DND-41 (cell line): ENCODE measurements at regions not wholly inside any gene's neighbourhood (a gene's known extent, or its start where the extent isn't known, plus 50 kb on each side); places are given as distances from the start of the nearest gene placed in this dataset.
"Not testable (repeated sequence)": the region's sequence is repeated elsewhere in the genome, so short reads cannot be mapped to it uniquely, and the experiment has no call there.

Source experiments
- ATAC-seq: fragments of 200-7000 bp; cut with Tn5 transposase; 3 replicates; pipeline ENCODE4 v1.9.1; 2021; ENCODE audit warnings: low read depth; ENCODE audit not compliant: insufficient read depth
- DNase-seq: peaks from one replicate; pipeline ENCODE4 v3.0.0-alpha.2; 2020
- H2AFZ ChIP-seq: 2 replicates; pipeline ENCODE4 v1.6.0; 2012; ENCODE audit warnings: low read depth, low read length
- H3K27ac ChIP-seq: 2 replicates; pipeline ENCODE4 v1.5.1; 2012; ENCODE audit warnings: low read length, inconsistent platforms
- H3K27me3 ChIP-seq: fragments of 200-600 bp; sonication (generic); 2 replicates; pipeline ENCODE4 v1.6.0; 2012; ENCODE audit warnings: low read length, mild to moderate bottlenecking, inconsistent platforms; ENCODE audit not compliant: insufficient read depth, poor library complexity
- H3K36me3 ChIP-seq: 2 replicates; pipeline ENCODE4 v1.5.1; 2012; ENCODE audit warnings: low read length, inconsistent platforms; ENCODE audit not compliant: insufficient read depth
- H3K4me1 ChIP-seq: 2 replicates; pipeline ENCODE4 v1.5.1; 2012; ENCODE audit warnings: mild to moderate bottlenecking, low read length; ENCODE audit not compliant: insufficient read depth
- H3K4me2 ChIP-seq: 2 replicates; pipeline ENCODE4 v1.6.0; 2012; ENCODE audit warnings: mild to moderate bottlenecking, moderate library complexity, low read length, inconsistent platforms; ENCODE audit not compliant: insufficient read depth
- H3K4me3 ChIP-seq, 2 experiments: fragments of 200-600 bp in 1 of 2; shearing (Covaris generic) in 1 of 2; 2 replicates each; pipeline ENCODE4 v1.5.1; 2012 to 2016; ENCODE audit warnings: inconsistent platforms in 2 of 2, low read length in 2 of 2, mild to moderate bottlenecking in 2 of 2, low read depth in 1 of 2, moderate library complexity in 1 of 2
- H3K79me2 ChIP-seq: 2 replicates; pipeline ENCODE4 v1.6.0; 2012; ENCODE audit warnings: low read length, inconsistent platforms; ENCODE audit not compliant: insufficient read depth
- H3K9ac ChIP-seq: 2 replicates; pipeline ENCODE4 v1.6.0; 2012; ENCODE audit warnings: low read depth, mild to moderate bottlenecking, inconsistent platforms, low read length, moderate library complexity
- H3K9me3 ChIP-seq: 2 replicates; pipeline ENCODE4 v1.5.1; 2012; ENCODE audit warnings: low read length, moderate library complexity, mild to moderate bottlenecking, inconsistent platforms; ENCODE audit not compliant: insufficient read depth, severe bottlenecking
- H4K20me1 ChIP-seq: 2 replicates; pipeline ENCODE4 v1.6.0; 2012; ENCODE audit warnings: low read length; ENCODE audit not compliant: insufficient read depth
- EZH2 ChIP-seq: IDR thresholded peaks from 3 replicates; pipeline ENCODE4 v1.6.1; 2012; ENCODE audit warnings: borderline replicate concordance, low read depth, mild to moderate bottlenecking, moderate library complexity, low read length, inconsistent platforms; ENCODE audit not compliant: severe bottlenecking
- TF ChIP-seq, protein P1 (sequence below): IDR thresholded peaks from 2 replicates; pipeline ENCODE4 v1.5.1; 2012; ENCODE audit warnings: borderline replicate concordance, low read length, moderate library complexity, mild to moderate bottlenecking; ENCODE audit not compliant: poor library complexity, severe bottlenecking; ENCODE audit errors: extremely low read depth

GRCh38 chr14:106674509-106675125 is 1148.2 kb downstream of the TMEM121 start:
- peak overlapping the region; percentile 38 for H3K4me2 ChIP-seq
- peak overlapping the region in 1 of 2 experiments; percentile 5; a peak in 1 of 4 replicates for H3K4me3 ChIP-seq
- DNase-seq (peak; percentile 94), ATAC-seq (peak; percentile 75)
- not testable (repeated sequence) for H3K79me2 ChIP-seq, H3K36me3 ChIP-seq, H3K27me3 ChIP-seq, H3K9me3 ChIP-seq, H4K20me1 ChIP-seq
- H3K9ac ChIP-seq = peak overlapping the region; percentile 56
- peak overlapping the region; percentile 95 for H3K27ac ChIP-seq
- TF ChIP-seq, protein P1, sequence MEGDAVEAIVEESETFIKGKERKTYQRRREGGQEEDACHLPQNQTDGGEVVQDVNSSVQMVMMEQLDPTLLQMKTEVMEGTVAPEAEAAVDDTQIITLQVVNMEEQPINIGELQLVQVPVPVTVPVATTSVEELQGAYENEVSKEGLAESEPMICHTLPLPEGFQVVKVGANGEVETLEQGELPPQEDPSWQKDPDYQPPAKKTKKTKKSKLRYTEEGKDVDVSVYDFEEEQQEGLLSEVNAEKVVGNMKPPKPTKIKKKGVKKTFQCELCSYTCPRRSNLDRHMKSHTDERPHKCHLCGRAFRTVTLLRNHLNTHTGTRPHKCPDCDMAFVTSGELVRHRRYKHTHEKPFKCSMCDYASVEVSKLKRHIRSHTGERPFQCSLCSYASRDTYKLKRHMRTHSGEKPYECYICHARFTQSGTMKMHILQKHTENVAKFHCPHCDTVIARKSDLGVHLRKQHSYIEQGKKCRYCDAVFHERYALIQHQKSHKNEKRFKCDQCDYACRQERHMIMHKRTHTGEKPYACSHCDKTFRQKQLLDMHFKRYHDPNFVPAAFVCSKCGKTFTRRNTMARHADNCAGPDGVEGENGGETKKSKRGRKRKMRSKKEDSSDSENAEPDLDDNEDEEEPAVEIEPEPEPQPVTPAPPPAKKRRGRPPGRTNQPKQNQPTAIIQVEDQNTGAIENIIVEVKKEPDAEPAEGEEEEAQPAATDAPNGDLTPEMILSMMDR = peak; percentile 66
- H3K4me1 ChIP-seq = peaks cover 72% of the 10 kb centered on the region
- H2AFZ ChIP-seq = 0 out of 2 replicates have a peak overlapping the region, but pooled peaks have one; percentile 65

GRCh38 chr14:106675716-106676115 is 1149.3 kb downstream of the TMEM121 start:
- H2AFZ ChIP-seq, DNase-seq, H3K4me2 ChIP-seq, H3K4me3 ChIP-seq, H3K9me3 ChIP-seq, H3K36me3 ChIP-seq, ATAC-seq, H4K20me1 ChIP-seq, H3K79me2 ChIP-seq, H3K27me3 ChIP-seq: not testable (repeated sequence)
- peak overlapping the region; percentile 95 for H3K27ac ChIP-seq
- peak overlapping the region; percentile 56 for H3K9ac ChIP-seq
- peaks cover 64% of the 10 kb centered on the region for H3K4me1 ChIP-seq

DNA sequence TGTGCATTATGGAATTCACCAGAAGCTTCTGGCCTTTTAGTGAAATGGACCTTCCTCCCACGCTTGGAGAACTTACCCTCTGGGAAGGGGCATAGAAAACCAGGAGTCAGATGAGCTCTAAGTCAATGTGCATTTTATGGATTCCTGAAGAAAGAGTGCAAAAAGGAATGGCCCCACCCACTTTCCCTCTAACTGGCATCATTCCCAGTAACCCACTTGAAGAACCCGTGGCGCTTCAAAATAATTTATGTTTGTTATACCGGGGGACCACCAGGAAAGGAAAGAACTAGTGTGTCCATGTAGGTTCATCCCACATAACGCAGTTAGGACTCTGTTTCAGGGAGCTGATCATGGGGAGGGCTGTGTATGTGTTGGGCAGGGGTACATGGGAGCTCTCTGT is 1153.4 kb downstream of the TMEM121 start:
- Histone ChIP-seq H4K20me1 (no peaks in the 10 kb centered on the region), H2AFZ (no peak overlapping the region; the same call in 1 of the 2 replicates), H3K9ac (no peak overlapping the region), H3K27me3 (no peaks in the 10 kb centered on the region), H3K4me3 (no peak overlapping the region), H3K9me3 (no peaks in the 10 kb centered on the region), H3K36me3 (no peaks in the 10 kb centered on the region), H3K4me1 (peaks cover 43% of the 10 kb centered on the region), H3K27ac (0 out of 2 replicates have a peak overlapping the region, but pooled peaks have one; percentile 14), H3K79me2 (no peaks in the 10 kb centered on the region), H3K4me2 (no peak overlapping the region)
- DNase-seq (no peak), ATAC-seq (no peak)
- no peak for TF ChIP-seq EZH2
- TF ChIP-seq, protein P1 = no peak

- Histone ChIP-seq H3K36me3 (no peaks in the 10 kb centered on the region), H3K9me3 (no peaks in the 10 kb centered on the region), H3K4me2 (no peak overlapping the region), H3K9ac (no peak overlapping the region), H3K27me3 (no peaks in the 10 kb centered on the region), H2AFZ (no peak overlapping the region), H4K20me1 (no peaks in the 10 kb centered on the region), H3K4me1 (peaks cover 31% of the 10 kb centered on the region), H3K79me2 (no peaks in the 10 kb centered on the region), H3K4me3 (no peak overlapping the region), H3K27ac (peak overlapping the region; percentile 10; the same call in 1 of the 2 replicates)
- no peak for TF ChIP-seq EZH2
- TF ChIP-seq, protein P1 = no peak
- no peak for ATAC-seq
- DNase-seq = no peak
These were observed 1154.8 kb downstream of the TMEM121 start for GRCh38 chr14:106681161-106681560.
